HL-60 (cell line): ENCODE measurements at regions not wholly inside any gene's neighbourhood (a gene's known extent, or its start where the extent isn't known, plus 50 kb on each side); places are given as distances from the start of the nearest gene placed in this dataset.
"Not testable (repeated sequence)": the region's sequence is repeated elsewhere in the genome, so short reads cannot be mapped to it uniquely, and the experiment has no call there.

Source experiments
- DNase-seq, 2 experiments: peaks; one replicate each; pipeline ENCODE4 v3.0.0-alpha.2; 2010 to 2020; ENCODE audit warnings: low read depth in 1 of 2, low spot score in 1 of 2
- H3K27ac ChIP-seq: fragments of 250-450 bp; sonication (Bioruptor Pico); replicated peaks from 2 replicates; pipeline ENCODE4 v1.5.1; 2020; ENCODE audit warnings: mild to moderate bottlenecking, moderate library complexity
- H3K27me3 ChIP-seq: fragments of 250-450 bp; sonication (Bioruptor Pico); 2 replicates; pipeline ENCODE4 v1.5.1; 2021; ENCODE audit warnings: mild to moderate bottlenecking, moderate library complexity; ENCODE audit not compliant: insufficient read depth, poor library complexity, severe bottlenecking
- H3K4me3 ChIP-seq: replicated peaks from 2 replicates; pipeline ENCODE4 v1.5.1; 2011; ENCODE audit warnings: mild to moderate bottlenecking, control low read depth, low read length; ENCODE audit not compliant: insufficient read depth
- CTCF ChIP-seq: IDR thresholded peaks from one replicate; pipeline ENCODE4 v1.5.1; 2011; ENCODE audit warnings: low read length, control low read depth, inconsistent platforms; ENCODE audit not compliant: insufficient read depth
- GABPA ChIP-seq: IDR thresholded peaks from 2 replicates; pipeline ENCODE4 v1.6.1; 2012; ENCODE audit warnings: low read depth
- POLR2AphosphoS5 ChIP-seq: IDR thresholded peaks from 2 replicates; pipeline ENCODE4 v1.6.1; 2012; ENCODE audit warnings: low read depth
- REST ChIP-seq: IDR thresholded peaks from 2 replicates; pipeline ENCODE4 v1.6.1; 2012; ENCODE audit warnings: low read depth; ENCODE audit not compliant: insufficient replicate concordance
- SPI1 ChIP-seq: IDR thresholded peaks from 2 replicates; pipeline ENCODE4 v1.6.1; 2012; ENCODE audit warnings: low read depth, mild to moderate bottlenecking, borderline replicate concordance

- H3K27me3 ChIP-seq: peaks cover 3% of the 10 kb centered on the region
- H3K27ac ChIP-seq: no peak overlapping the region
- no peak for TF ChIP-seq GABPA
- TF ChIP-seq REST: no peak
- TF ChIP-seq CTCF: no peak
- no peak for TF ChIP-seq SPI1
- TF ChIP-seq POLR2AphosphoS5: no peak
- no peak overlapping the region for H3K4me3 ChIP-seq
- no peak for DNase-seq
These were observed 399.5 kb downstream of the TFAP2B start for GRCh38 chr6:51218181-51218580.

GRCh38 chr6:51224580-51225240 is 406.0 kb downstream of the TFAP2B start:
- not testable (repeated sequence) for DNase-seq, H3K27ac ChIP-seq, H3K27me3 ChIP-seq, H3K4me3 ChIP-seq

GRCh38 chr6:51241376-51241775 is 422.7 kb downstream of the TFAP2B start:
- TF ChIP-seq SPI1: no peak
- TF ChIP-seq CTCF: no peak
- TF ChIP-seq GABPA: no peak
- no peak for TF ChIP-seq POLR2AphosphoS5
- TF ChIP-seq REST: no peak
- H3K4me3 ChIP-seq: no peak overlapping the region
- no peak overlapping the region for H3K27ac ChIP-seq
- H3K27me3 ChIP-seq: no peaks in the 10 kb centered on the region
- DNase-seq: no peak

- Histone ChIP-seq H3K4me3 (no peak overlapping the region), H3K27me3 (peaks cover 3% of the 10 kb centered on the region), H3K27ac (no peak overlapping the region)
- no peak for TF ChIP-seq GABPA
- no peak for TF ChIP-seq SPI1
- TF ChIP-seq POLR2AphosphoS5: no peak
- TF ChIP-seq REST: no peak
- no peak for TF ChIP-seq CTCF
- no peak for DNase-seq
These were observed 431.1 kb downstream of the TFAP2B start for GRCh38 chr6:51249798-51250197.
